Sigmoid colon (tissue), 4 donors: ENCODE measurements at regions not wholly inside any gene's neighbourhood (a gene's known extent, or its start where the extent isn't known, plus 50 kb on each side); places are given as distances from the start of the nearest gene placed in this dataset.

Source experiments
- EP300 ChIP-seq, 4 donors: sonication (generic); formaldehyde crosslinking; IDR thresholded peaks; one replicate each; pipeline ENCODE4 v1.6.1; 2017; ENCODE audit warnings: antibody characterized with exemption in 4 of 4
- POLR2AphosphoS5 ChIP-seq, 4 donors: sonication (generic); formaldehyde crosslinking; IDR thresholded peaks; one replicate each; pipeline ENCODE4 v1.6.1; 2017; ENCODE audit warnings: antibody characterized with exemption in 4 of 4

- TF ChIP-seq EP300 (IDR thresholded peaks at IDR 0.05): no peak
- no peak for TF ChIP-seq POLR2AphosphoS5 (IDR thresholded peaks at IDR 0.05)
Observed at GRCh38 chr14:98542316-98542715, 729.7 kb downstream of the BCL11B start.
